DND-41 (cell line): ENCODE measurements at regions not wholly inside any gene's neighbourhood (a gene's known extent, or its start where the extent isn't known, plus 50 kb on each side); places are given as distances from the start of the nearest gene placed in this dataset.

Source experiments
- ATAC-seq: fragments of 200-7000 bp; cut with Tn5 transposase; 3 replicates; pipeline ENCODE4 v1.9.1; 2021; ENCODE audit warnings: low read depth; ENCODE audit not compliant: insufficient read depth
- DNase-seq: peaks from one replicate; pipeline ENCODE4 v3.0.0-alpha.2; 2020
- H2AFZ ChIP-seq: 2 replicates; pipeline ENCODE4 v1.6.0; 2012; ENCODE audit warnings: low read depth, low read length
- H3K27ac ChIP-seq: 2 replicates; pipeline ENCODE4 v1.5.1; 2012; ENCODE audit warnings: low read length, inconsistent platforms
- H3K27me3 ChIP-seq: fragments of 200-600 bp; sonication (generic); 2 replicates; pipeline ENCODE4 v1.6.0; 2012; ENCODE audit warnings: low read length, mild to moderate bottlenecking, inconsistent platforms; ENCODE audit not compliant: insufficient read depth, poor library complexity
- H3K36me3 ChIP-seq: 2 replicates; pipeline ENCODE4 v1.5.1; 2012; ENCODE audit warnings: low read length, inconsistent platforms; ENCODE audit not compliant: insufficient read depth
- H3K4me1 ChIP-seq: 2 replicates; pipeline ENCODE4 v1.5.1; 2012; ENCODE audit warnings: mild to moderate bottlenecking, low read length; ENCODE audit not compliant: insufficient read depth
- H3K4me2 ChIP-seq: 2 replicates; pipeline ENCODE4 v1.6.0; 2012; ENCODE audit warnings: mild to moderate bottlenecking, moderate library complexity, low read length, inconsistent platforms; ENCODE audit not compliant: insufficient read depth
- H3K4me3 ChIP-seq, 2 experiments: fragments of 200-600 bp in 1 of 2; shearing (Covaris generic) in 1 of 2; 2 replicates each; pipeline ENCODE4 v1.5.1; 2012 to 2016; ENCODE audit warnings: inconsistent platforms in 2 of 2, low read length in 2 of 2, mild to moderate bottlenecking in 2 of 2, low read depth in 1 of 2, moderate library complexity in 1 of 2
- H3K79me2 ChIP-seq: 2 replicates; pipeline ENCODE4 v1.6.0; 2012; ENCODE audit warnings: low read length, inconsistent platforms; ENCODE audit not compliant: insufficient read depth
- H3K9ac ChIP-seq: 2 replicates; pipeline ENCODE4 v1.6.0; 2012; ENCODE audit warnings: low read depth, mild to moderate bottlenecking, inconsistent platforms, low read length, moderate library complexity
- H3K9me3 ChIP-seq: 2 replicates; pipeline ENCODE4 v1.5.1; 2012; ENCODE audit warnings: low read length, moderate library complexity, mild to moderate bottlenecking, inconsistent platforms; ENCODE audit not compliant: insufficient read depth, severe bottlenecking
- H4K20me1 ChIP-seq: 2 replicates; pipeline ENCODE4 v1.6.0; 2012; ENCODE audit warnings: low read length; ENCODE audit not compliant: insufficient read depth
- CTCF ChIP-seq: IDR thresholded peaks from 2 replicates; pipeline ENCODE4 v1.5.1; 2012; ENCODE audit warnings: borderline replicate concordance, low read length, moderate library complexity, mild to moderate bottlenecking; ENCODE audit not compliant: poor library complexity, severe bottlenecking; ENCODE audit errors: extremely low read depth
- EZH2 ChIP-seq: IDR thresholded peaks from 3 replicates; pipeline ENCODE4 v1.6.1; 2012; ENCODE audit warnings: borderline replicate concordance, low read depth, mild to moderate bottlenecking, moderate library complexity, low read length, inconsistent platforms; ENCODE audit not compliant: severe bottlenecking

DNA sequence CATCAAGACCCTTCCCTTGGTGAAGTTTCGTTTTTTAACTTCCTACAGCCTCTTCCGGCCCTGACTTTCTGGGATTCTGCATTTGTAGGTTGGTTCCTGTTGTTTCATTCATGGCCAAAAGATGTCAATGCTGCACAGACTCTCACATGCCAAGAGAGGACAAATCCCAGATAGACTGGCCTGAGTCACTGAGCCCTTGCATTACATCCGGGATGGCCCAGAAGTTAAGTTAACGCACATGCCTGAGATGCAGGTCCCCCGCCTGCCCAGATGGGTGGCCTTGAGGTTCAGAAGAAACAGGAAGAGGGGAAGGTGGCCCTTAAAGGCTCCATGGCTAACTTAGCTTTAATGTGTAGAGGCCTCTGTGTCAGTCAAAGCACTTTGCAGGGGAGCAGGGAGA, 51.6 kb upstream of the SRGAP3 start:
- ATAC-seq (no peak), DNase-seq (no peak)
- no peak overlapping the region for H3K9ac ChIP-seq
- TF ChIP-seq CTCF (no peak), EZH2 (no peak)
- no peaks in the 10 kb centered on the region for H3K36me3 ChIP-seq
- no peaks in the 10 kb centered on the region for H3K9me3 ChIP-seq
- no peak overlapping the region for H3K4me3 ChIP-seq
- H3K4me1 ChIP-seq: no peaks in the 10 kb centered on the region
- no peak overlapping the region for H2AFZ ChIP-seq
- peaks cover 3% of the 10 kb centered on the region for H3K27me3 ChIP-seq
- H3K4me2 ChIP-seq: no peak overlapping the region
- no peak overlapping the region for H3K27ac ChIP-seq
- H3K79me2 ChIP-seq: no peaks in the 10 kb centered on the region
- H4K20me1 ChIP-seq: no peaks in the 10 kb centered on the region

- Histone ChIP-seq H3K4me1 (no peaks in the 10 kb centered on the region), H3K9me3 (no peaks in the 10 kb centered on the region), H3K4me2 (no peak overlapping the region), H3K4me3 (no peak overlapping the region), H2AFZ (no peak overlapping the region), H3K27me3 (peaks cover 3% of the 10 kb centered on the region), H3K79me2 (no peaks in the 10 kb centered on the region), H3K36me3 (no peaks in the 10 kb centered on the region), H3K27ac (no peak overlapping the region), H3K9ac (no peak overlapping the region), H4K20me1 (no peaks in the 10 kb centered on the region)
- ATAC-seq (no peak), DNase-seq (no peak)
- TF ChIP-seq EZH2 (no peak), CTCF (no peak)
These were observed 52.4 kb upstream of the SRGAP3 start for GRCh38 chr3:9301798-9302197.

DNA sequence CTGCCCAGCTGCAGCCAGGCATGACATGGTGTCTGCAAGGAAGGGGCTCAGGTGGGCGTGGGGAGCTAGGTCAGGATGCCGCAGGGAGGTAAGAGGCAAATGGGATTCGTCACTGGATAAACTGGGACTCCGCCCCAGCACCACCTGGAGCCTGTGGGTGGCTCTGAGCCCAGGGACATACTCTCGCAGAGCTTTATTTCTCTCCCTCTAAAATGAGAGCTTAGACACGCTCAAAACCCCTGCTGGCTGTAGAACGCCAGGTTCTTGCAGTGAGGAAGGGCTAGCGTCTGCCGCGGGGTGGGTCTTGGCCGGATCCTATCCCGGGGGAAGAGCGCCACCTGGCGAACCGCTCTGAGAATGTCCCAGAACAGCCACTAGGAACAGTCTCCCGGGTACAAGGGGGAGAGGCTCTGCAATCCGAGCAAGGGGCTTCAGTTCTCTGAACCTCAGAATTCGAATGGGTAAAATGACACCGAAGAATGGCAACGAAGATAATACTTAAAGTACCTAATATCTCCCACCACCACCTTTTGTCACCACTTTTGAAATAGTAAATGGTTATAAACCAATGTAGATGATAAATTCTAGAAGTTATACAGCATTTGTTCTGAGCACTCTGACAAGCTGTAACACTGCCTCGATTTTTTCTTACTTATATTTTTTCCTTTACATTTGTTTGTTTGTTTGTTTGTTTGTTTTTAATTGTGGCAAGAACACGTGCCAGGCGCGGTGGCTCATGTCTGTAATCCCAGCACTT, 53.2 kb upstream of the SRGAP3 start:
- Histone ChIP-seq H3K4me3 (no peak overlapping the region), H4K20me1 (no peaks in the 10 kb centered on the region), H2AFZ (no peak overlapping the region), H3K4me1 (no peaks in the 10 kb centered on the region), H3K27ac (no peak overlapping the region), H3K27me3 (peaks cover 3% of the 10 kb centered on the region), H3K9me3 (no peaks in the 10 kb centered on the region), H3K79me2 (no peaks in the 10 kb centered on the region), H3K4me2 (no peak overlapping the region), H3K36me3 (no peaks in the 10 kb centered on the region), H3K9ac (no peak overlapping the region)
- ATAC-seq (peak; percentile 100), DNase-seq (peak; percentile 79)
- TF ChIP-seq EZH2: no peak
- peak; percentile 94 for TF ChIP-seq CTCF
